SK-N-MC (cell line): ENCODE measurements at regions not wholly inside any gene's neighbourhood (a gene's known extent, or its start where the extent isn't known, plus 50 kb on each side); places are given as distances from the start of the nearest gene placed in this dataset.

Source experiments
- DNase-seq: peaks from one replicate; pipeline ENCODE4 v3.0.0-alpha.2; 2011; ENCODE audit warnings: low read depth, low spot score
- H3K27ac ChIP-seq: fragments of 200-600 bp; sonication (generic); 2 replicates; pipeline ENCODE4 v1.5.1; 2016; ENCODE audit warnings: mixed run types
- H3K36me3 ChIP-seq: fragments of 200-600 bp; sonication (generic); 2 replicates; pipeline ENCODE4 v1.6.1; 2017; ENCODE audit warnings: antibody characterized with exemption, low read length, mixed read lengths; ENCODE audit not compliant: insufficient read depth
- H3K4me3 ChIP-seq: fragments of 200-600 bp; sonication (generic); 2 replicates; pipeline ENCODE4 v1.5.1; 2016
- H3K9ac ChIP-seq: fragments of 200-600 bp; sonication (generic); 2 replicates; pipeline ENCODE4 v1.8.0; 2017; ENCODE audit warnings: mixed run types, mixed read lengths; ENCODE audit not compliant: insufficient read length
- H3K9me3 ChIP-seq: fragments of 200-600 bp; sonication (generic); 2 replicates; pipeline ENCODE4 v1.6.1; 2017; ENCODE audit warnings: low read depth, mild to moderate bottlenecking, antibody characterized with exemption, low read length, moderate library complexity, mixed read lengths
- EZH2 ChIP-seq: fragments of 200-600 bp; sonication (generic); IDR thresholded peaks from one replicate; pipeline ENCODE4 v1.6.1; 2017; ENCODE audit warnings: antibody characterized with exemption
- FOXP2 ChIP-seq: optimal IDR thresholded peaks from 2 replicates; pipeline ENCODE3; 2011; ENCODE audit warnings: mild to moderate bottlenecking, moderate library complexity; ENCODE audit not compliant: insufficient read depth; ENCODE audit errors: extremely low read length, control extremely low read depth
- POLR2AphosphoS5 ChIP-seq: IDR thresholded peaks from 2 replicates; pipeline ENCODE4 v1.6.1; 2012; ENCODE audit warnings: mild to moderate bottlenecking, low read depth, low read length, borderline replicate concordance

- H3K27ac ChIP-seq, result no peak overlapping the region
- no peak for DNase-seq
- H3K9me3 ChIP-seq, result no peaks in the 10 kb centered on the region
- H3K4me3 ChIP-seq, result no peak overlapping the region
- H3K36me3 ChIP-seq, result no peaks in the 10 kb centered on the region
- H3K9ac ChIP-seq, result no peak overlapping the region
- TF ChIP-seq EZH2, result no peak
- no peak for TF ChIP-seq FOXP2
- no peak for TF ChIP-seq POLR2AphosphoS5
Observed at GRCh38 chr7:94838717-94839116, 68.7 kb upstream of the PPP1R9A start.

GRCh38 chr7:94843553-94843952 lies 63.8 kb upstream of the PPP1R9A start:
- Histone ChIP-seq H3K9ac (no peak overlapping the region), H3K4me3 (no peak overlapping the region), H3K27ac (no peak overlapping the region), H3K9me3 (no peaks in the 10 kb centered on the region), H3K36me3 (no peaks in the 10 kb centered on the region)
- no peak for DNase-seq
- TF ChIP-seq FOXP2 (no peak), EZH2 (no peak)

- Histone ChIP-seq H3K36me3 (no peaks in the 10 kb centered on the region), H3K4me3 (no peak overlapping the region), H3K9ac (no peak overlapping the region), H3K9me3 (no peaks in the 10 kb centered on the region), H3K27ac (no peak overlapping the region)
- DNase-seq, result no peak
- TF ChIP-seq POLR2AphosphoS5, result no peak
- no peak for TF ChIP-seq EZH2
Observed at GRCh38 chr7:94848531-94848930, 58.9 kb upstream of the PPP1R9A start.

- DNase-seq, result no peak
- no peaks in the 10 kb centered on the region for H3K9me3 ChIP-seq
- H3K4me3 ChIP-seq, result no peak overlapping the region
- TF ChIP-seq POLR2AphosphoS5 (no peak), FOXP2 (no peak), EZH2 (no peak)
- no peaks in the 10 kb centered on the region for H3K36me3 ChIP-seq
- H3K27ac ChIP-seq, result no peak overlapping the region
- no peak overlapping the region for H3K9ac ChIP-seq
Observed at GRCh38 chr7:94848992-94849576, 58.3 kb upstream of the PPP1R9A start.

GRCh38 chr7:94849636-94850208 lies 57.7 kb upstream of the PPP1R9A start:
- Histone ChIP-seq H3K9ac (no peak overlapping the region), H3K9me3 (no peaks in the 10 kb centered on the region), H3K27ac (no peak overlapping the region), H3K4me3 (no peak overlapping the region), H3K36me3 (no peaks in the 10 kb centered on the region)
- TF ChIP-seq EZH2, result no peak
- TF ChIP-seq FOXP2, result no peak
- TF ChIP-seq POLR2AphosphoS5, result no peak
- DNase-seq, result no peak

- Histone ChIP-seq H3K36me3 (no peaks in the 10 kb centered on the region), H3K4me3 (no peak overlapping the region), H3K9me3 (no peaks in the 10 kb centered on the region), H3K9ac (no peak overlapping the region), H3K27ac (no peak overlapping the region)
- no peak for DNase-seq
- TF ChIP-seq EZH2 (no peak), FOXP2 (no peak), POLR2AphosphoS5 (no peak)
Observed at GRCh38 chr7:94855589-94855988, 51.8 kb upstream of the PPP1R9A start.

GRCh38 chr7:94856643-94857042 lies 50.8 kb upstream of the PPP1R9A start:
- Histone ChIP-seq H3K36me3 (no peaks in the 10 kb centered on the region), H3K9ac (no peak overlapping the region), H3K4me3 (no peak overlapping the region), H3K27ac (no peak overlapping the region), H3K9me3 (no peaks in the 10 kb centered on the region)
- DNase-seq, result no peak
- TF ChIP-seq POLR2AphosphoS5, result no peak
- TF ChIP-seq EZH2, result no peak
